ENCODE measurements at regions not wholly inside any gene's neighbourhood (a gene's known extent, or its start where the extent isn't known, plus 50 kb on each side); places are given as distances from the start of the nearest gene placed in this dataset.
"Not testable (repeated sequence)": the region's sequence is repeated elsewhere in the genome, so short reads cannot be mapped to it uniquely, and the experiment has no call there.

DNA sequence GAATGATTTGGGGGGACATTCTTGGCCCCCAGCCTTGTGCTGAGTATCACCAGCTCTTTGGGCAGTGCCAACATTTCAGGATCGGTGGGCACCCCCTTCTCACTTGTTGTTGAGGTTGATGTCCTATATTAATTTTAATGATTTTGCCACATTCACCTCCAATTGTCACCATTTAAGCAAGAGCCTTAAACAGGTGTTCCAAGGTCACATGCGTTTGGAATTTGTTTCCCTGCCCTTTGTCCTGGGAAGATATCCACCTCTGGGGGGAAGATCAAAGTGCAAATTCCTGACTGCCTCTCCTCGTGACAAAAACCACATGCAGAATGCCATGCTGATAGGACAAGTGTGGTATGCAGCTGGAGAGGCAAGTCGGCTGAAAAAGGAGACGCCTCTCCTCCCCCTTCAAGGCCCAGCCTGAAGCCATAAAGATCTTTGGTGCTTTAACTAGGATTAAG, 72.5 kb upstream of the ID2 start:
- no peak for DNase-seq
- Histone ChIP-seq H3K4me3 (replicated peaks in 1 of 3) (no peak overlapping the region), H3K27me3 (no peaks in the 10 kb centered on the region), H3K4me1 (no peaks in the 10 kb centered on the region), H3K27ac (no peak overlapping the region), H3K36me3 (no peaks in the 10 kb centered on the region), H3K9me3 (no peaks in the 10 kb centered on the region)
- TF ChIP-seq, protein P1, sequence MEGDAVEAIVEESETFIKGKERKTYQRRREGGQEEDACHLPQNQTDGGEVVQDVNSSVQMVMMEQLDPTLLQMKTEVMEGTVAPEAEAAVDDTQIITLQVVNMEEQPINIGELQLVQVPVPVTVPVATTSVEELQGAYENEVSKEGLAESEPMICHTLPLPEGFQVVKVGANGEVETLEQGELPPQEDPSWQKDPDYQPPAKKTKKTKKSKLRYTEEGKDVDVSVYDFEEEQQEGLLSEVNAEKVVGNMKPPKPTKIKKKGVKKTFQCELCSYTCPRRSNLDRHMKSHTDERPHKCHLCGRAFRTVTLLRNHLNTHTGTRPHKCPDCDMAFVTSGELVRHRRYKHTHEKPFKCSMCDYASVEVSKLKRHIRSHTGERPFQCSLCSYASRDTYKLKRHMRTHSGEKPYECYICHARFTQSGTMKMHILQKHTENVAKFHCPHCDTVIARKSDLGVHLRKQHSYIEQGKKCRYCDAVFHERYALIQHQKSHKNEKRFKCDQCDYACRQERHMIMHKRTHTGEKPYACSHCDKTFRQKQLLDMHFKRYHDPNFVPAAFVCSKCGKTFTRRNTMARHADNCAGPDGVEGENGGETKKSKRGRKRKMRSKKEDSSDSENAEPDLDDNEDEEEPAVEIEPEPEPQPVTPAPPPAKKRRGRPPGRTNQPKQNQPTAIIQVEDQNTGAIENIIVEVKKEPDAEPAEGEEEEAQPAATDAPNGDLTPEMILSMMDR (IDR thresholded peaks at IDR 0.05), result no peak
- no peak for TF ChIP-seq POLR2A (IDR thresholded peaks at IDR 0.05)
- intact Hi-C loops (cut with DNase I), result no loop called here
- WGBS, 2 donors, result 73 to 79% methylated on average over 5 of the region's 5 CpGs

DNA sequence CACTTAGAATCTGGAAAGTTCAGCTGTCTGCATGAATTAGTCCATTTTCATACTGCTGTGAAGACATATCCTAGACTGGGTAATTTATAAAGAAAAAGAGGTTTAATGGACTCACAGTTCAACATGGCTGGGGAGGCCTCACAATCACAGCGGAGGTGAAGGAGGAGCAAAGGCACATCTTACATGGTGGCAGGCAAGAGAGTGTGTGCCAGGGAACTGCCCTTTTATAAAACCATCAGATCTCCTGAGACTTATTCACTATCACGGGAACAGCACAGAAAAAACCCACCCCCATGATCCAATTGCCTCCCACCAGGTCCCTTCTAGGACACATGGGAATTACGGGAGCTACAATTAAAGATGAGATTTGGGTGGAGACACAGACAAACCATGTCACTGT, 71.1 kb upstream of the ID2 start:
- DNase-seq; H3K4me3 ChIP-seq (replicated peaks in 1 of 3); H3K27ac ChIP-seq; H3K9me3 ChIP-seq; H3K27me3 ChIP-seq; H3K36me3 ChIP-seq; H3K4me1 ChIP-seq; intact Hi-C loops (cut with DNase I): not testable (repeated sequence)
- 77 to 96% methylated on average over 3 of the region's 3 CpGs for WGBS, 2 donors

DNA sequence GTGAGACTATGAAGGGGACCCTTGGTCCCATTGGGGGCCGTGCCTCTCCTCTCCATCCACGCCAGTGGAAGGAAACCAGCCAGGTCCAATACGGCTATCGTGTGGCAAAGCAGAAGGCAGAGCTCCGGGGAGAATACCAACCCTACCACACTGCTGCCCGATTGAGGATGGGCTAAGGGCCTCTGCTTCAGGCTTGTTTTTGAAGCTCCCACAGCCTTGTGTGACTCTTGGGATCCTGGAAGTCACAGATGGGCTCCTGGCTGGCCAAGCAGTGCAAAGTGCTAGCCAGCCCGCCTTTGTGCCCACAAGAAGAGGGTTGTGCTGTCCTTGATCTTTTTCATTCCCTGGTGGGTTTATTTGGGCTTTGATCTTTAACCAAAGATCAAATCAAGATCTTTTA, 70.6 kb upstream of the ID2 start:
- WGBS, 2 donors, result 87 to 99% methylated on average over 7 of the region's 7 CpGs
- no peaks in the 10 kb centered on the region for H3K4me1 ChIP-seq
- intact Hi-C loops (cut with DNase I), result no loop called here
- DNase-seq, result no peak
- no peaks in the 10 kb centered on the region for H3K36me3 ChIP-seq
- H3K27ac ChIP-seq, result no peak overlapping the region
- H3K27me3 ChIP-seq, result no peaks in the 10 kb centered on the region
- TF ChIP-seq POLR2A (IDR thresholded peaks at IDR 0.05), result no peak
- TF ChIP-seq, protein P1 (IDR thresholded peaks at IDR 0.05), result no peak
- no peak overlapping the region for H3K4me3 ChIP-seq (replicated peaks in 1 of 3)
- no peaks in the 10 kb centered on the region for H3K9me3 ChIP-seq

DNA sequence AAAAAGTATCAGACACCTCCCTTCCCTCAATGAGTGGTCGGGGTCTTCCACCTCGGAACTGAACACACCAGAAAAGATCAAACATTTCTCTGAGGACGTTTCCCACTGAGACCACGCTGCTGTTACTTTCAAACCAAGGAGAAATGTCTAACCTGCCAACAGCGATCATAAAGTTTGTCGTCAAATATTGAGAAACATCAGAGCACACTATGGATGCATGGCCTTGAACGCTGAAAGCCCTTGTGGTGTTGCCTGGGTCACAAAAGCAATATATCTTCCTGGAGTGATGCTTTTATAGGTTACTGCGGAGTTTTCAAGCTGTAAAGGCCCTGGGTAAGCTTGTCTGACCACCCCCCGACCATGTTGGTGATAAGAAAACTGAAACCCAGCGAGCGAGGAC, 70.2 kb upstream of the ID2 start:
- no peaks in the 10 kb centered on the region for H3K4me1 ChIP-seq
- intact Hi-C loops (cut with DNase I), result no loop called here
- no peaks in the 10 kb centered on the region for H3K36me3 ChIP-seq
- WGBS, 2 donors, result 93 to 96% methylated on average over 11 of the region's 11 CpGs
- DNase-seq, result no peak
- TF ChIP-seq, protein P1 (IDR thresholded peaks at IDR 0.05), result no peak
- no peak for TF ChIP-seq POLR2A (IDR thresholded peaks at IDR 0.05)
- H3K27me3 ChIP-seq, result no peaks in the 10 kb centered on the region
- no peak overlapping the region for H3K27ac ChIP-seq
- H3K4me3 ChIP-seq (replicated peaks in 1 of 3), result no peak overlapping the region
- H3K9me3 ChIP-seq, result no peaks in the 10 kb centered on the region

DNA sequence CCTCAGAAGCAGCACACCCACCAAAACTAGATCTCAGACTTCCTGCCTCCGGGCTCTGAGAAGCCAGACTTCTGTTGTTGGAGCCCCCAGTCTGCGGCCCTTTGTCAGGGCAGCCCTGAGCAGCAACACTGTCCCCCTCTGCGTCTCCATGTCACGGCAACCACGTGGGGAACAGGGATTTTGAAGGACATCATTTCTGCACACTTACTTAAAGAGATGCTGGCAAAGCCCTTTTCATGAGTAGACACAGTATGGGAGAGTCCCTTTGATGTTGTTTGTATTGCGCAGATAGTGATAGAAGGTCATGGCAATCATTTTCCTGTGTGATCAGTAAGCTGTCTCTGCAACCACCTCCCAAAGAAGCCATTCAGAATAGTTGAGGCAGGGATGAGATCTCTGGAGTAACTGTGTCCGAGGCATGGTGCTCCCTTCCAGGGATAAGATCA, 69.1 kb upstream of the ID2 start:
- H3K36me3 ChIP-seq, result no peaks in the 10 kb centered on the region
- 89 to 96% methylated on average over 7 of the region's 7 CpGs for WGBS, 2 donors
- no peaks in the 10 kb centered on the region for H3K4me1 ChIP-seq
- no peak overlapping the region for H3K27ac ChIP-seq
- H3K27me3 ChIP-seq, result no peaks in the 10 kb centered on the region
- TF ChIP-seq, protein P1 (IDR thresholded peaks at IDR 0.05), result no peak
- no peak for TF ChIP-seq POLR2A (IDR thresholded peaks at IDR 0.05)
- no peak overlapping the region for H3K4me3 ChIP-seq (replicated peaks in 1 of 3)
- intact Hi-C loops (cut with DNase I), result no loop called here
- DNase-seq, result no peak
- H3K9me3 ChIP-seq, result no peaks in the 10 kb centered on the region

DNA sequence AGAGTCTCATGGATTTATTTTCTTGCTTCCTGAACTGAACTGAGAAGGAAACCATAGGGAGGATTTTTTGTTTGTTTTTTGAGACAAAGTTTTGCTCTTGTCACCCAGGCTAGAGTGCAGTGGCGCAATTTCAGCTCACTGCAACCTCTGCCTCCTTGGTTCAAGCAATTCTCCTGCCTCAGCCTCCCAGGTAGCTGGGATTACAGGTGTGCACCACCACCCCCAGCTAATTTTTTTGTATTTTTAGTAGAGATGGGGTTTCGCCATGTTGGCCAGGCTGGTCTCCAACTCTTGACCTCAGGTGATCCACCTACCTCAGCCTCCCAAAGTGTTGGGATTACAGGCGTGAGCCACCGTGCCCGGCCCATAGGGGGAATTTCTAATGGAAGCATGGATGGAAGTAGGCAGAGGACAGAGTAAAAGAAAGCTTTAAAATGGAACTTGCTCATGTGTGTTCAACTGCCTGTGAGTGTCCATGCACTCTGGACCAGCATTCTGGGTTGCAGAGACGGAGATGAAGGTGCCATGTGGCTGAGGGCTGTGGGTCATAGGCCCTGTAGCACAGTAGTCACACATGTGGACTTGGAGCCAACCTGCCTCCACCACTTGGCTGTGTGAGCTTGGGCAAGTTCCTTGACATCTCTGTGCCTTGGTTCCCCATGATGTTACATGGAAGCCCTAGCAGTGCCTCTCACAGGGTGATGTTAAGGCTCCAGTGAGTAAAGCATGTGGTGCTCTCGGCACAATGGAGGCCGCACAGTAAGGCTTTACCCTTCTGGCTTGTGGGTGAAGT, 68.5 kb upstream of the ID2 start:
- H3K36me3 ChIP-seq; DNase-seq; H3K27me3 ChIP-seq; H3K9me3 ChIP-seq; H3K4me1 ChIP-seq; H3K4me3 ChIP-seq (replicated peaks in 1 of 3); intact Hi-C loops (cut with DNase I); H3K27ac ChIP-seq: not testable (repeated sequence)
- 97 to 98% methylated on average over 8 of the region's 8 CpGs for WGBS, 2 donors
